ENCODE measurements at regions not wholly inside any gene's neighbourhood (a gene's known extent, or its start where the extent isn't known, plus 50 kb on each side); places are given as distances from the start of the nearest gene placed in this dataset.

DNA sequence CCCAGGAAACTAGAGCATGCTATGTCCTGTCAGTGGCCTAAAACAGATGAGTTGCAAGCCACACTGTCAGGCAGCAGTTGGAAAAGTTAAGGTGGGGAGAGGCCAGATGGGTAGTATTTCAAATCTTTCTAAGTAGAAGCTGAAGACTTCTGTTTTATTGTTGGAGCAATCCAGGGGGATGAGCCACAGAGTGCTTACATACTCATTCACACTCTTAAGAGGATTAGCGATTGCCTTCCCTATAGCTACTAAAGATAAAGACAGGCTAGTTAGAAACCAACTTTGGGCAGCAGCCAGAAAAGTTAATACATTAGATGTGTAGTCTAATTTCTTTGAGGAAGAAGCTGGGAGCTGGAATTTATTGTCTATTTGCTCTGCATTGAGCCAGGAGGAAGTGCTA lies 61.7 kb upstream of the ELAVL2 start:
- TF ChIP-seq YY1 (IDR thresholded peaks at IDR 0.05; ENCODE audit: insufficient read depth, insufficient replicate concordance, low read depth, low read length) (no peak), MXI1 (IDR thresholded peaks at IDR 0.05; ENCODE audit: borderline replicate concordance, low read depth, low read length) (no peak), ZNF446 (CRISPR knock-in tag; IDR thresholded peaks at IDR 0.05) (no peak), ZC3H4 (CRISPR knock-in tag; IDR thresholded peaks at IDR 0.05; ENCODE audit: borderline replicate concordance) (no peak), ZNF143 (CRISPR knock-in tag; IDR thresholded peaks at IDR 0.05) (no peak), FOXP4 (CRISPR knock-in tag; IDR thresholded peaks at IDR 0.05) (no peak)
